Loucy (cell line): ENCODE measurements at regions not wholly inside any gene's neighbourhood (a gene's known extent, or its start where the extent isn't known, plus 50 kb on each side); places are given as distances from the start of the nearest gene placed in this dataset.
"Not testable (repeated sequence)": the region's sequence is repeated elsewhere in the genome, so short reads cannot be mapped to it uniquely, and the experiment has no call there.

Experiments
- H2AFZ ChIP-seq: fragments of 200-600 bp; sonication (generic); 2 replicates; pipeline ENCODE4 v1.6.0; 2016; ENCODE audit warnings: antibody characterized with exemption, mild to moderate bottlenecking, low read length, moderate library complexity
- H3F3A ChIP-seq: fragments of 200-600 bp; 2 replicates; pipeline ENCODE4 v1.6.0; 2016; ENCODE audit warnings: antibody characterized with exemption, low read depth, mild to moderate bottlenecking
- H3K27me3 ChIP-seq: fragments of 200-600 bp; sonication (generic); 2 replicates; pipeline ENCODE4 v1.6.1; 2014; ENCODE audit warnings: low read length, mild to moderate bottlenecking; ENCODE audit not compliant: insufficient read depth, poor library complexity, severe bottlenecking
- H3K36me3 ChIP-seq: fragments of 200-600 bp; sonication (generic); 2 replicates; pipeline ENCODE4 v1.6.1; 2016; ENCODE audit warnings: low read length; ENCODE audit not compliant: insufficient read depth
- H3K4me1 ChIP-seq: fragments of 200-600 bp; sonication (generic); 2 replicates; pipeline ENCODE4 v1.5.1; 2014; ENCODE audit warnings: low read length, mild to moderate bottlenecking; ENCODE audit not compliant: insufficient read depth, poor library complexity, severe bottlenecking
- H3K4me2 ChIP-seq: fragments of 200-600 bp; sonication (generic); 2 replicates; pipeline ENCODE4 v1.6.0; 2014; ENCODE audit warnings: antibody characterized with exemption, low read length, low read depth, mild to moderate bottlenecking; ENCODE audit not compliant: poor library complexity, severe bottlenecking
- H3K4me3 ChIP-seq: fragments of 200-600 bp; sonication (generic); 2 replicates; pipeline ENCODE4 v1.5.1; 2014; ENCODE audit warnings: low read length, mild to moderate bottlenecking, mixed read lengths; ENCODE audit not compliant: poor library complexity, severe bottlenecking
- H3K79me2 ChIP-seq: fragments of 200-600 bp; sonication (generic); 2 replicates; pipeline ENCODE4 v1.6.1; 2014; ENCODE audit warnings: low read length; ENCODE audit not compliant: insufficient read depth
- H3K9ac ChIP-seq: fragments of 200-600 bp; sonication (generic); 2 replicates; pipeline ENCODE4 v1.6.0; 2014; ENCODE audit warnings: mild to moderate bottlenecking, low read depth, low read length, moderate library complexity; ENCODE audit not compliant: poor library complexity, severe bottlenecking
- H3K9me2 ChIP-seq: fragments of 200-600 bp; sonication (generic); replicated peaks from 2 replicates; pipeline ENCODE4 v1.6.1; 2016; ENCODE audit warnings: low read depth, low read length, mixed read lengths
- H3K9me3 ChIP-seq: fragments of 200-600 bp; sonication (generic); 2 replicates; pipeline ENCODE4 v1.6.1; 2014; ENCODE audit warnings: mild to moderate bottlenecking, antibody characterized with exemption, low read length, low read depth; ENCODE audit not compliant: insufficient read depth
- H4K20me1 ChIP-seq: fragments of 200-600 bp; sonication (generic); 2 replicates; pipeline ENCODE4 v1.6.0; 2014; ENCODE audit warnings: antibody characterized with exemption, low read length, mild to moderate bottlenecking; ENCODE audit not compliant: insufficient read depth, poor library complexity, severe bottlenecking
- CTCF ChIP-seq: fragments of 200-600 bp; sonication (generic); conservative IDR thresholded peaks from 2 replicates; pipeline ENCODE4 v1.5.1; 2014; ENCODE audit warnings: mild to moderate bottlenecking, antibody characterized with exemption, low read length
- EZH2phosphoT487 ChIP-seq: fragments of 200-600 bp; IDR thresholded peaks from 2 replicates; pipeline ENCODE4 v1.6.1; 2018; ENCODE audit warnings: antibody characterized with exemption, mild to moderate bottlenecking, moderate library complexity, borderline replicate concordance

GRCh38 chr2:31688282-31688681 is 107.5 kb upstream of the SRD5A2 start:
- Histone ChIP-seq H3K79me2 (no peaks in the 10 kb centered on the region), H3K4me1 (no peaks in the 10 kb centered on the region), H3K9me2 (no peaks in the 10 kb centered on the region), H3K4me3 (no peak overlapping the region), H2AFZ (no peak overlapping the region), H3K27me3 (no peaks in the 10 kb centered on the region), H3K9ac (no peak overlapping the region), H4K20me1 (no peaks in the 10 kb centered on the region), H3F3A (no peaks in the 10 kb centered on the region), H3K36me3 (no peaks in the 10 kb centered on the region), H3K9me3 (peaks cover 28% of the 10 kb centered on the region; the same call in 1 of the 2 replicates), H3K4me2 (no peak overlapping the region)
- TF ChIP-seq CTCF (peak; percentile 65), EZH2phosphoT487 (no peak)

- not testable (repeated sequence) for H3K9me2 ChIP-seq, H3K4me2 ChIP-seq, H3K27me3 ChIP-seq, H4K20me1 ChIP-seq, H3K9ac ChIP-seq, H3K36me3 ChIP-seq, H2AFZ ChIP-seq, H3K4me1 ChIP-seq, H3K4me3 ChIP-seq, H3F3A ChIP-seq, H3K79me2 ChIP-seq
- H3K9me3 ChIP-seq: peaks cover 12% of the 10 kb centered on the region; the same call in 1 of the 2 replicates
Measured at GRCh38 chr2:31683506-31683905, 102.8 kb upstream of the SRD5A2 start.

GRCh38 chr2:31675485-31675901 is 94.8 kb upstream of the SRD5A2 start:
- Histone ChIP-seq H3K9me3 (peaks cover 8% of the 10 kb centered on the region; the same call in 1 of the 2 replicates), H3K79me2 (no peaks in the 10 kb centered on the region), H3K27me3 (no peaks in the 10 kb centered on the region), H3K4me2 (no peak overlapping the region), H3K9me2 (no peaks in the 10 kb centered on the region), H3K36me3 (no peaks in the 10 kb centered on the region), H3F3A (no peaks in the 10 kb centered on the region), H4K20me1 (no peaks in the 10 kb centered on the region), H2AFZ (no peak overlapping the region), H3K4me3 (no peak overlapping the region), H3K4me1 (no peaks in the 10 kb centered on the region), H3K9ac (no peak overlapping the region)
- TF ChIP-seq EZH2phosphoT487 (no peak), CTCF (no peak)

- no peaks in the 10 kb centered on the region for H3K36me3 ChIP-seq
- H3F3A ChIP-seq: no peaks in the 10 kb centered on the region
- peaks cover 8% of the 10 kb centered on the region; the same call in 1 of the 2 replicates for H3K9me3 ChIP-seq
- no peak overlapping the region for H2AFZ ChIP-seq
- no peaks in the 10 kb centered on the region for H3K79me2 ChIP-seq
- no peaks in the 10 kb centered on the region for H3K27me3 ChIP-seq
- H4K20me1 ChIP-seq: no peaks in the 10 kb centered on the region
- H3K4me3 ChIP-seq: no peak overlapping the region
- H3K9me2 ChIP-seq: no peaks in the 10 kb centered on the region
- no peak overlapping the region for H3K4me2 ChIP-seq
- no peak overlapping the region for H3K9ac ChIP-seq
- H3K4me1 ChIP-seq: no peaks in the 10 kb centered on the region
- TF ChIP-seq EZH2phosphoT487 (no peak), CTCF (no peak)
Measured at GRCh38 chr2:31674446-31674845, 93.7 kb upstream of the SRD5A2 start.
